ENCODE measurements at regions not wholly inside any gene's neighbourhood (a gene's known extent, or its start where the extent isn't known, plus 50 kb on each side); places are given as distances from the start of the nearest gene placed in this dataset.

DNA sequence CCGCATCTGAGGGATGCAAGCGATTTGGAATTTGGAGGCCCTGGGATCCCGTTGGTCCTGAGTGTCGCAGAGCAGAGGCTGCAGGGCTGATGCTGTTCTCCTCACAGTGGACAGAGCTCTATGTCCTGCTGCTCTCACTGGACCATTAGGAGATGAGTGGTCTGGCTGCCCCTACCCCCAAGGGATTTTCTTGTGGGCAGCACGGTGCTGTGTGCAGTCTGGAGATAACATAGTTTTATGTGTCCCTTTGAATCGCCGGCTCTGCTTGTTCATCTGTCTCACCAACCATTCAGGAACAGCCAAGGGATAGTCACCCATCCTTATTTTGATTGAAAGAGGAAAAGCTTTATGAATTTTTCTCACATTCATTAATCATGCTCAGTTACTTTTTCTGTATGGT lies 49.9 kb downstream of the CHRM3 start:
- DNase-seq: no peak

- DNase-seq: no peak
Observed at GRCh38 chr1:239437822-239438221, 51.5 kb downstream of the CHRM3 start.

DNA sequence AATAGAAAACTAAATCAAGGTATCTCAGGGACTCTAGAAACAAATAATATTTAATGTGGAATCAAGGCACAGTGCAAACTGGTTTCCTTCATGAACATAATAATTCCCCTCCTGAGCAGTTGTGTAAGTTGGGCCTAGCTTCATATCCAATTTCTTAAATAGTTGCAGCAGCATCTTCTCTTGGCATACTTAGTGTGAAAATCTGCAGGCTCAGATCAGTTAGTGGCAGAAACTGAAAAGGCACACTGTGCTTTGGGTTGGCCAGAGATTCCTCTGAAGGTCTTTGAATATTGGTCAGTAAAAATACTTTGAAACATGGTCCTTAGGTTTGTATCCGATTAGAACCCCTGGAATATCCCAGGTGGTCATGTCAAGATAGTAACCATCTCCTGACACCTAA lies 52.5 kb downstream of the CHRM3 start:
- DNase-seq: no peak

GRCh38 chr1:239443361-239443760 lies 57.0 kb downstream of the CHRM3 start:
- no peak for DNase-seq

DNA sequence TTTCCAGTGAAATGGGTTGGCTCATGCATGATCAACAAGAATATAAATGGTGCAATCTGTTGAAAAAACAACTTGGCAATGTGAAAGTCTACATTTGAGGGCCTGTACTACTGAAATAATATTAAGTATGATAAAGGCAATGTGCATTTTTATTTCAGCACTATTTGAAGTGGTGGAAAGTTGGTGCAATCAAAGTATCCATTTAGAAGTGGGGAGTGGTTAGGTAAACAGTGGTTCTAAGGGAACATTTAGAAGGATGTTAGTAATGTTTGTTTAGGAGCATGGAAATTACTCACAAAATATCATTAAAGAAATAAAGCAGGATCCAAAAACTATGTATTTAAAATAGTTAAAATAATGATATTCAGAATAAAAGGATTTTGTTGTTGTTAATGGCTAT lies 60.2 kb downstream of the CHRM3 start:
- no peak for DNase-seq

- DNase-seq: no peak
Observed at GRCh38 chr1:239448911-239449310, 62.5 kb downstream of the CHRM3 start.

- no peak for DNase-seq
Observed at GRCh38 chr1:239455743-239456142, 69.4 kb downstream of the CHRM3 start.

- peak; percentile 88 for DNase-seq
Observed at GRCh38 chr1:239456788-239457187, 70.4 kb downstream of the CHRM3 start.

- no peak for DNase-seq
Observed at GRCh38 chr1:239457491-239458143, 71.2 kb downstream of the CHRM3 start.

- no peak for DNase-seq
Observed at GRCh38 chr1:239458144-239458500, 71.8 kb downstream of the CHRM3 start.

GRCh38 chr1:239467730-239468129 lies 81.4 kb downstream of the CHRM3 start:
- no peak for DNase-seq

GRCh38 chr1:239478069-239478468 lies 91.7 kb downstream of the CHRM3 start:
- DNase-seq: no peak

DNA sequence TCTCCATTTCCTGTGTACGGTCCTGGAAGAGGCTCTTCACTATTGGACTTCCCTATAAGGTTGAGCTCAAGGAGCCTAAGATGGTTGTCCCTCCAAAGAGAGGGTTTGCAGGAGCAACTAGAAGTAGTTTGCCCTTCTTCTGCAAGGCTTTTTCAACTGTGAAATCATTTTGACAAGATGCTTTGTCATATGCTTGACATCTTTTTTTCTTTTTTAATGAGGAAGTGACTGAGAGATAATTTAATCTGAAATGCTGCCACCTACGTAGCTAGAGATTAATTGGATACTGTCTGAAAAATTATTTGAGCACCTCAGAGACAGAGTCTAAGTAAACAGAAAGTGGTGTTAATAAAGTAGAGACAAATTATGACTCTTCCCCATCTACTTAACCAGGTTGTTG lies 97.0 kb downstream of the CHRM3 start:
- DNase-seq: no peak

DNA sequence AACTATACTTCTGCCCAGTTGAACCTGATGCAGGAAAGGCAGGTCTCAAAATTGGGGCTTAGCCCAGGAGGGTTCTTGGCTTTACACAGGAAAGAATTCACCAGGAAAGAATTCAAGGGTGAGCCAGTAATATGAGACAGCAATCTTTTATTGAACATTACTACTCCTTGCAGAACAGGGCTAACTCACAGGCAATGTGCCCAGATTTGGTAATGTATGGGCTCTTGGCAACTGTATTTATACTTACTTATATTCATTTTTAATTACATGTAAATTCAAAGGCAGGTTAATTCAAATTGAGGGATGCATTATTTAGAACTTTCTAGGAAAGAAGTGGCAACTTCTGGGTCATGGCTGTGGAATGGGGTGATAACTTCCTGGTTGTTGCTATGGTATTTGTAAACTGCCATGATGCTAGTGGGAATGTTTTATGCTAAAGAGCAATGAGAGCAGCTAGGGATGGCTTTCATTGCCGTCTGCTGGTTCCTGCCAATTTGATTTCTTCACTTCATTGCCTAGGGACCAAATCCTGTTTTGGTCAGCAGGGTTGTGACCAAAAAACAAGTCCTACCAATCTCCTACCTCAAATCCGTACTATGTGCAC lies 107.5 kb downstream of the CHRM3 start:
- no peak for DNase-seq

DNA sequence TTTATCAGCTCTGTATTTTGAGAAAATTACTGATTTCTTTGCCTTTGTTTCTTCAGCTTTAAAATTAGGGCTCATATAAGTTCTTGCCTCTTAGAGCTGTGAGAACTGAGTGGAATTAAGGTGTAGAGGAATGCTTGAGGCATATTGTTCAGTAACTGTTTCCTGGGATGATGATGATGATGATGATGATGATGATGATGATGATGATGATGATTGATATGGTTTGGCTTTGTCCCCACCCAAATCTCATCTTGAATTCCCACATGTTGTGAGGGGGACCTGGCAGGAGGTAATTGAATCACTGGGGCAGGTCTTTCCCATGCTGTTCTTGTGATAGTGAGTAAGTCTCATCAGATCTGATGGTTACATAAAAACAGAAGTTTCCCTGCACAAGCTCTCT lies 118.7 kb downstream of the CHRM3 start:
- DNase-seq: no peak

- DNase-seq: no peak
Observed at GRCh38 chr1:239507826-239508225, 121.5 kb downstream of the CHRM3 start.

- no peak for DNase-seq
Observed at GRCh38 chr1:239511875-239512274, 125.5 kb downstream of the CHRM3 start.

- DNase-seq: no peak
Observed at GRCh38 chr1:239516579-239516978, 130.2 kb downstream of the CHRM3 start.

DNA sequence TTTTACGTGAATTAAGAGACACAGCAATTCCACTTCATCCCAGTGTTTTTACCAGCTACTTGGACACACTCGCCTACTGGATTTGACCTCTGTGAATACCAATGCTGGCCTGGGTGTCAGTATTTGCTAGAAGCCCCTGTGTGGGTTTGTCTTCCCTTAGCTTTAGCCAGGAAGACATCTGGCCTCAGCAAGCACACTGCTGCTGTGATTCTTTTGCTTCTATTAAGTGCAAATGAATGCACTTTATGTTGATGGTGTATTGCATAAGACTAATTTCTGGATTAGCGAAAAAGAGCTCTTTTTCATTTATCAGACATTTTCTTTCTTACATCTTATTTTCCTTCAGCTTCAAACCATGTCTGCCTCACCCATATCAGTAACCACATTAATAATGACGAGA lies 140.0 kb downstream of the CHRM3 start:
- no peak for DNase-seq

DNA sequence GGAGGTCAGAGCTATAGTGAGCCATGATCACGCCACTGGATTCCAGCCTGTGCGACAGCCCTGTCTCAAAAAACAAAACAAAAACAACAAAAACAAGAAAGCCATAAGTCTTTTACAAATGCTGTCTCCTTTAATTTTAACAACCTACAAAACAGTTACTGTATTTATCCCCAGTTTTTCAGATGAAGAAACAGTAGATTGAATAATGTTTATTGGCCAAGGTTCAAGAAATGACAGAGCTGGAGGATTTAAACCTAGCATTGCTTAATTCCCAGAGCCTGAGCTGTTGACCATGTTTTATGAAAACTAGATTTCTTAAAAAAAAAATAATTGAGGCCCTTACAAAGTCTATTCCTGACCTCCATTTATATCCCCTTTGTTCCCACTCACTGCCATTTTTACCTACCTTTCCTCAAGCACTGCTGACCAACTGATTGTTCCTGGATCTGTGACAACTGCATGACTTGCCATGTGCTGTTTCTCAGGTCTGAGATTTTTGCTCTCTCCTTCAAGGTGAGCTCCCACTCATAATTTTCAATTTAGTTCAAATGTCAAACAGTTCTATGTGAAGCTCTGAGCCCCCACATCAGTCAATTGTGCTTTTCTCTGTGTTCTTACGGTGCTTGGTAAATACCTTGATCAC lies 140.8 kb downstream of the CHRM3 start:
- no peak for DNase-seq

DNA sequence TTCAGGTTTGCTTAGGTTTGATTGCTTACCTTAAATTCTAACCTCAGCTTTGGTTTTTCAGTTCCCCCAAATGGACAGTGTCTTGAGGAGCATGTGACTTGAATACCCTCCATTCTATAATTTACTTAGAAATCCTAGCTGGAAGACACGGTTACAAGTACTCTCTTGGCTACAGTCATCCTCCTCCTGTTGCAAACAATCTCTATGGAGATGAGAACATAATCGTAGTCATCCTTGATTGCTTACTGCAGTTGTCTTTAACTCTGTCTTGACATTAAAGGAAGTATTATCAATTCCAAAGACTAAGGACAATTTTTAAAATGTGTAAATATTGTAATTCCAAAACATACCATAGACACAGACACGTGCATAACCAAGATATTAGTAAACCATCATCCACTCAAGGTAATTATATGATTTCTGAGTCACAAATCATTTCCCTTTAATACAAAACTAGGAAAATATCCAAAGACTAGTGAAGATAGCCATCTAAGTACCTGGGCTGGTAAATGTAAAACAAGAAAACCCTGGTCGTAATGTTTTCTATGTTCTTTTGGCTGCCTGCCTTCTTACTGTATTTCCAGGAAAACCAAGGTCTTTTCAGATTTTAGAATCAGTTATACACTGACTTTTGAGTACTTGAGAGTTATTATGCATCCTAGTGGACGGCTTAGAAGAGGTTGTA lies 149.9 kb downstream of the CHRM3 start:
- DNase-seq: no peak

- no peak for DNase-seq
Observed at GRCh38 chr1:239537795-239538194, 151.4 kb downstream of the CHRM3 start.

DNA sequence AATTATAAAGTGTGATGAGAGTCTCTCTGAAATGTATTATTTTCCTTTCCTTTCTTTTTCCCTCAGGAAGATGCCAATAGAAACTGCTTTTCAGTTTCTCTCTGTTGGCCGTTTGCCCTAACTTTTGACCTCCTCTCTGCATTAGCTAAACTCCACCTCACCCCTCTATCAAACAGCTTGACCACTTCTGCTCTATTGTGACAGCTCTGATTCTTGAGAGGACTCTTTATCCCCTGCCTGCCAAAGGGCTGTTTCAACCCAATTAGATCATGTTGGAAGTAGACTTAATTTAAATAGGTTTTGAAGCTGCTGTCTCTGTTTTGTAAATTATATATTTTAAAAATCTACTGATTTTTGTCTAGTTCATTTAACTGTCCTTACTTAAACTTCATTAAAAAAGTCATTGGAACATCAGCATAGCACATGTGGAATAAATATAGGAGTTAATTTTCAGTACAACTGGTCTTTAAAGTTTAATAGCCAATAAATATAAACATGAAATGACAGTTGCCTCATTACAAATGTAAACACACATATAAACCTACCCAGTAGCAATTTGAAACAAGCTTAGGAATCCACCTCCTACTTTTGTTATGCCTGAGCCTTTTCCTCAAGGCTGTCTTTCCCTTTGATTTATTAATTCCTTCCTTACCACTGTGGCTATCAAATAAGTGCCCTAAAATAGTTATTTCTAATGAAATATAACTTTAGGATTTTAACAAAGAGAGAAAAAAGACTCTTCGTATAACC lies 152.0 kb downstream of the CHRM3 start:
- DNase-seq: no peak
